GM23338 (cell line): ENCODE measurements at regions not wholly inside any gene's neighbourhood (a gene's known extent, or its start where the extent isn't known, plus 50 kb on each side); places are given as distances from the start of the nearest gene placed in this dataset.

Experiments used
- ATAC-seq: fragments of 200-7000 bp; cut with Tn5 transposase; 3 replicates; pipeline ENCODE4 v1.9.1; 2020
- DNase-seq: peaks from one replicate; pipeline ENCODE4 v3.0.0-alpha.2; 2015; ENCODE audit warnings: low spot score
- H2AFZ ChIP-seq: fragments of 200-600 bp; sonication (generic); 2 replicates; pipeline ENCODE4 v1.8.0; 2016; ENCODE audit warnings: antibody characterized with exemption, mild to moderate bottlenecking, moderate library complexity
- H3F3A ChIP-seq: fragments of 200-600 bp; sonication (generic); replicated peaks from 2 replicates; pipeline ENCODE4 v1.8.0; 2017; ENCODE audit warnings: antibody characterized with exemption, mixed run types, low read depth
- H3K27ac ChIP-seq: fragments of 200-600 bp; sonication (generic); 2 replicates; pipeline ENCODE4 v1.6.1; 2016; ENCODE audit warnings: low read depth
- H3K27me3 ChIP-seq: fragments of 200-600 bp; sonication (generic); 2 replicates; pipeline ENCODE4 v1.8.0; 2016; ENCODE audit warnings: mild to moderate bottlenecking, mixed run types, moderate library complexity; ENCODE audit not compliant: insufficient read depth
- H3K36me3 ChIP-seq: fragments of 200-600 bp; sonication (generic); 2 replicates; pipeline ENCODE4 v1.8.0; 2016; ENCODE audit warnings: mild to moderate bottlenecking; ENCODE audit not compliant: insufficient read depth
- H3K4me1 ChIP-seq: fragments of 200-600 bp; sonication (generic); 2 replicates; pipeline ENCODE4 v1.8.0; 2016; ENCODE audit warnings: mild to moderate bottlenecking, moderate library complexity; ENCODE audit not compliant: insufficient read depth
- H3K4me2 ChIP-seq: fragments of 200-600 bp; sonication (generic); 2 replicates; pipeline ENCODE4 v1.7.1; 2017; ENCODE audit warnings: mixed run types
- H3K4me3 ChIP-seq: fragments of 200-600 bp; sonication (generic); 2 replicates; pipeline ENCODE4 v1.6.1; 2016; ENCODE audit warnings: mixed run types
- H3K79me2 ChIP-seq: fragments of 200-600 bp; sonication (generic); replicated peaks from 2 replicates; pipeline ENCODE4 v1.8.0; 2017; ENCODE audit warnings: mild to moderate bottlenecking; ENCODE audit not compliant: insufficient read depth
- H3K9me2 ChIP-seq: fragments of 200-600 bp; sonication (generic); 2 replicates; pipeline ENCODE4 v1.8.0; 2017; ENCODE audit not compliant: insufficient read depth
- H4K20me1 ChIP-seq: fragments of 200-600 bp; sonication (generic); replicated peaks from 2 replicates; pipeline ENCODE4 v1.8.0; 2017; ENCODE audit warnings: mild to moderate bottlenecking; ENCODE audit not compliant: insufficient read depth
- H3K27ac Mint-ChIP-seq: 2 replicates; pipeline ENCODE4 v1.8.0; 2020; ENCODE audit warnings: inconsistent platforms, mild to moderate bottlenecking, moderate library complexity, mixed read lengths
- H3K27me3 Mint-ChIP-seq: 3 replicates; pipeline ENCODE4 v1.8.0; 2022; ENCODE audit warnings: low read depth, mild to moderate bottlenecking, moderate library complexity, mixed read lengths, inconsistent platforms; ENCODE audit not compliant: insufficient read depth, poor library complexity
- H3K36me3 Mint-ChIP-seq: 3 replicates; pipeline ENCODE4 v1.8.0; 2021; ENCODE audit warnings: low read depth, mild to moderate bottlenecking, inconsistent platforms, moderate library complexity, mixed read lengths
- H3K4me1 Mint-ChIP-seq: 3 replicates; pipeline ENCODE4 v1.8.0; 2020; ENCODE audit warnings: mild to moderate bottlenecking, inconsistent platforms, mixed read lengths
- H3K4me3 Mint-ChIP-seq: 3 replicates; pipeline ENCODE4 v1.8.0; 2021; ENCODE audit warnings: moderate library complexity, mild to moderate bottlenecking, inconsistent platforms, mixed read lengths
- H3K9me3 Mint-ChIP-seq: 3 replicates; pipeline ENCODE4 v1.8.0; 2020; ENCODE audit warnings: moderate library complexity, mild to moderate bottlenecking, inconsistent platforms, mixed read lengths
- CREB1 ChIP-seq: fragments of 250-450 bp; sonication (Bioruptor Pico); IDR thresholded peaks from 2 replicates; pipeline ENCODE4 v1.5.0; 2020; ENCODE audit warnings: low read depth, mild to moderate bottlenecking, moderate library complexity
- ETS1 ChIP-seq: IDR thresholded peaks from 2 replicates; pipeline ENCODE4 v1.6.1; 2016; ENCODE audit warnings: antibody characterized with exemption
- EZH2 ChIP-seq: fragments of 200-600 bp; sonication (generic); IDR thresholded peaks from one replicate; pipeline ENCODE4 v1.8.0; 2017; ENCODE audit warnings: antibody characterized with exemption, mild to moderate bottlenecking, low read depth; ENCODE audit not compliant: unreplicated experiment
- EZH2phosphoT487 ChIP-seq: fragments of 200-600 bp; sonication (generic); IDR thresholded peaks from one replicate; pipeline ENCODE4 v1.8.1; 2018; ENCODE audit warnings: antibody characterized with exemption; ENCODE audit not compliant: unreplicated experiment
- JUNB ChIP-seq: IDR thresholded peaks from one replicate; pipeline ENCODE4 v1.6.1; 2016; ENCODE audit warnings: antibody characterized with exemption; ENCODE audit not compliant: unreplicated experiment
- NANOG ChIP-seq: IDR thresholded peaks from 2 replicates; pipeline ENCODE4 v1.6.1; 2016; ENCODE audit warnings: antibody characterized with exemption, borderline replicate concordance
- POLR2AphosphoS5 ChIP-seq: IDR thresholded peaks from 2 replicates; pipeline ENCODE4 v1.6.1; 2016; ENCODE audit warnings: antibody characterized with exemption, low read depth
- REST ChIP-seq: IDR thresholded peaks from one replicate; pipeline ENCODE4 v1.6.1; 2018; ENCODE audit warnings: antibody characterized with exemption; ENCODE audit not compliant: unreplicated experiment
- STAT1 ChIP-seq: IDR thresholded peaks from one replicate; pipeline ENCODE4 v1.6.1; 2016; ENCODE audit warnings: antibody characterized with exemption; ENCODE audit not compliant: unreplicated experiment
- ZNF114 ChIP-seq: fragments of 250-450 bp; sonication (Bioruptor Pico); IDR thresholded peaks from 2 replicates; pipeline ENCODE4 v1.5.0; 2020; ENCODE audit warnings: mild to moderate bottlenecking, moderate library complexity
- ZNF331 ChIP-seq: fragments of 250-450 bp; sonication (Bioruptor Pico); IDR thresholded peaks from 2 replicates; pipeline ENCODE4 v1.5.0; 2020; ENCODE audit warnings: low read depth, mild to moderate bottlenecking, moderate library complexity
- TF ChIP-seq, protein P1 (sequence below): fragments of 250-450 bp; sonication (Bioruptor Pico); IDR thresholded peaks from 2 replicates; pipeline ENCODE4 v1.5.0; 2020; ENCODE audit warnings: mild to moderate bottlenecking, moderate library complexity
- TF ChIP-seq, protein P2 (sequence below), 2 experiments: fragments of 200-600 bp in 1 of 2; sonication (generic) in 1 of 2; conservative IDR thresholded peaks; 2 replicates each; pipeline versions ENCODE4 v1.5.1 to v1.6.1; 2016 to 2017; ENCODE audit warnings: antibody characterized with exemption in 2 of 2, low read depth in 2 of 2, mild to moderate bottlenecking in 2 of 2, moderate library complexity in 1 of 2

DNA sequence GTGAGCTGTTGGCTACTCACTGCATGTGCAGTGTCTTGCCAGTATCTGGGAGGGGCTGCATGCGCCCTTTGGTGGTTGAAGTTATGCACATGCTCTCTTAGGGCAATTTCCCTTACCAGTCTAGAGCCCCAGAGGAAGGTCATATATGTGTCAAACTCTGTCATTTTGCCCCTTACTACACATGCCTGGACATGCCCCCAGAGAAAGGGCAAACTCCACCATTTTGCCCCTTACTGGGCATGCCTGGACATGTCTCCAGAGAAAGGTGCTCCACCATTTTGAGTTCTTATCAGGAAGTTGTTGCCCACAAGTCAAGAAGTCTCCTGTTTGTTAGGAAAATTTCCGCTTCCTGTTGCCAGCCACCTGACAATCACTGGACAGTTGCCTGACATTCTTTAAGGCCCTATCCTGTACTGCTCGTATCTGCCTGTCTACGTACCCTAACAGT, 56.4 kb upstream of the PLAC8 start:
- Histone ChIP-seq H3F3A (no peaks in the 10 kb centered on the region), H3K36me3 (no peaks in the 10 kb centered on the region), H3K4me2 (no peak overlapping the region), H3K9me2 (0 out of 2 replicates have a peak, but pooled peaks cover 7% of the 10 kb centered on the region), H3K4me3 (no peak overlapping the region), H3K27me3 (no peaks in the 10 kb centered on the region), H4K20me1 (no peaks in the 10 kb centered on the region), H2AFZ (peak overlapping the region; percentile 85; the same call in 1 of the 2 replicates), H3K79me2 (no peaks in the 10 kb centered on the region), H3K4me1 (no peaks in the 10 kb centered on the region), H3K27ac (no peak overlapping the region)
- TF ChIP-seq, protein P1, sequence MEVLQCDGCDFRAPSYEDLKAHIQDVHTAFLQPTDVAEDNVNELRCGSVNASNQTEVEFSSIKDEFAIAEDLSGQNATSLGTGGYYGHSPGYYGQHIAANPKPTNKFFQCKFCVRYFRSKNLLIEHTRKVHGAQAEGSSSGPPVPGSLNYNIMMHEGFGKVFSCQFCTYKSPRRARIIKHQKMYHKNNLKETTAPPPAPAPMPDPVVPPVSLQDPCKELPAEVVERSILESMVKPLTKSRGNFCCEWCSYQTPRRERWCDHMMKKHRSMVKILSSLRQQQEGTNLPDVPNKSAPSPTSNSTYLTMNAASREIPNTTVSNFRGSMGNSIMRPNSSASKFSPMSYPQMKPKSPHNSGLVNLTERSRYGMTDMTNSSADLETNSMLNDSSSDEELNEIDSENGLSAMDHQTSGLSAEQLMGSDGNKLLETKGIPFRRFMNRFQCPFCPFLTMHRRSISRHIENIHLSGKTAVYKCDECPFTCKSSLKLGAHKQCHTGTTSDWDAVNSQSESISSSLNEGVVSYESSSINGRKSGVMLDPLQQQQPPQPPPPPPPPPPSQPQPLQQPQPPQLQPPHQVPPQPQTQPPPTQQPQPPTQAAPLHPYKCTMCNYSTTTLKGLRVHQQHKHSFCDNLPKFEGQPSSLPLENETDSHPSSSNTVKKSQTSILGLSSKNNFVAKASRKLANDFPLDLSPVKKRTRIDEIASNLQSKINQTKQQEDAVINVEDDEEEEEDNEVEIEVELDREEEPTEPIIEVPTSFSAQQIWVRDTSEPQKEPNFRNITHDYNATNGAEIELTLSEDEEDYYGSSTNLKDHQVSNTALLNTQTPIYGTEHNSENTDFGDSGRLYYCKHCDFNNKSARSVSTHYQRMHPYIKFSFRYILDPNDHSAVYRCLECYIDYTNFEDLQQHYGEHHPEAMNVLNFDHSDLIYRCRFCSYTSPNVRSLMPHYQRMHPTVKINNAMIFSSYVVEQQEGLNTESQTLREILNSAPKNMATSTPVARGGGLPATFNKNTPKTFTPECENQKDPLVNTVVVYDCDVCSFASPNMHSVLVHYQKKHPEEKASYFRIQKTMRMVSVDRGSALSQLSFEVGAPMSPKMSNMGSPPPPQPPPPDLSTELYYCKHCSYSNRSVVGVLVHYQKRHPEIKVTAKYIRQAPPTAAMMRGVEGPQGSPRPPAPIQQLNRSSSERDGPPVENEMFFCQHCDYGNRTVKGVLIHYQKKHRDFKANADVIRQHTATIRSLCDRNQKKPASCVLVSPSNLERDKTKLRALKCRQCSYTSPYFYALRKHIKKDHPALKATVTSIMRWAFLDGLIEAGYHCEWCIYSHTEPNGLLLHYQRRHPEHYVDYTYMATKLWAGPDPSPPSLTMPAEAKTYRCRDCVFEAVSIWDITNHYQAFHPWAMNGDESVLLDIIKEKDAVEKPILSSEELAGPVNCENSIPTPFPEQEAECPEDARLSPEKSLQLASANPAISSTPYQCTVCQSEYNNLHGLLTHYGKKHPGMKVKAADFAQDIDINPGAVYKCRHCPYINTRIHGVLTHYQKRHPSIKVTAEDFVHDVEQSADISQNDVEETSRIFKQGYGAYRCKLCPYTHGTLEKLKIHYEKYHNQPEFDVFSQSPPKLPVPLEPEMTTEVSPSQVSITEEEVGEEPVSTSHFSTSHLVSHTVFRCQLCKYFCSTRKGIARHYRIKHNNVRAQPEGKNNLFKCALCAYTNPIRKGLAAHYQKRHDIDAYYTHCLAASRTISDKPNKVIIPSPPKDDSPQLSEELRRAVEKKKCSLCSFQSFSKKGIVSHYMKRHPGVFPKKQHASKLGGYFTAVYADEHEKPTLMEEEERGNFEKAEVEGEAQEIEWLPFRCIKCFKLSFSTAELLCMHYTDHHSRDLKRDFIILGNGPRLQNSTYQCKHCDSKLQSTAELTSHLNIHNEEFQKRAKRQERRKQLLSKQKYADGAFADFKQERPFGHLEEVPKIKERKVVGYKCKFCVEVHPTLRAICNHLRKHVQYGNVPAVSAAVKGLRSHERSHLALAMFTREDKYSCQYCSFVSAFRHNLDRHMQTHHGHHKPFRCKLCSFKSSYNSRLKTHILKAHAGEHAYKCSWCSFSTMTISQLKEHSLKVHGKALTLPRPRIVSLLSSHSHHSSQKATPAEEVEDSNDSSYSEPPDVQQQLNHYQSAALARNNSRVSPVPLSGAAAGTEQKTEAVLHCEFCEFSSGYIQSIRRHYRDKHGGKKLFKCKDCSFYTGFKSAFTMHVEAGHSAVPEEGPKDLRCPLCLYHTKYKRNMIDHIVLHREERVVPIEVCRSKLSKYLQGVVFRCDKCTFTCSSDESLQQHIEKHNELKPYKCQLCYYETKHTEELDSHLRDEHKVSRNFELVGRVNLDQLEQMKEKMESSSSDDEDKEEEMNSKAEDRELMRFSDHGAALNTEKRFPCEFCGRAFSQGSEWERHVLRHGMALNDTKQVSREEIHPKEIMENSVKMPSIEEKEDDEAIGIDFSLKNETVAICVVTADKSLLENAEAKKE (CRISPR knock-in tag), result no peak
- TF ChIP-seq CREB1 (no peak), STAT1 (no peak), EZH2 (no peak), POLR2AphosphoS5 (no peak), JUNB (no peak), NANOG (no peak), ZNF114 (CRISPR knock-in tag) (no peak), ZNF331 (CRISPR knock-in tag) (no peak), ETS1 (no peak), EZH2phosphoT487 (no peak), REST (no peak)
- TF ChIP-seq, protein P2, sequence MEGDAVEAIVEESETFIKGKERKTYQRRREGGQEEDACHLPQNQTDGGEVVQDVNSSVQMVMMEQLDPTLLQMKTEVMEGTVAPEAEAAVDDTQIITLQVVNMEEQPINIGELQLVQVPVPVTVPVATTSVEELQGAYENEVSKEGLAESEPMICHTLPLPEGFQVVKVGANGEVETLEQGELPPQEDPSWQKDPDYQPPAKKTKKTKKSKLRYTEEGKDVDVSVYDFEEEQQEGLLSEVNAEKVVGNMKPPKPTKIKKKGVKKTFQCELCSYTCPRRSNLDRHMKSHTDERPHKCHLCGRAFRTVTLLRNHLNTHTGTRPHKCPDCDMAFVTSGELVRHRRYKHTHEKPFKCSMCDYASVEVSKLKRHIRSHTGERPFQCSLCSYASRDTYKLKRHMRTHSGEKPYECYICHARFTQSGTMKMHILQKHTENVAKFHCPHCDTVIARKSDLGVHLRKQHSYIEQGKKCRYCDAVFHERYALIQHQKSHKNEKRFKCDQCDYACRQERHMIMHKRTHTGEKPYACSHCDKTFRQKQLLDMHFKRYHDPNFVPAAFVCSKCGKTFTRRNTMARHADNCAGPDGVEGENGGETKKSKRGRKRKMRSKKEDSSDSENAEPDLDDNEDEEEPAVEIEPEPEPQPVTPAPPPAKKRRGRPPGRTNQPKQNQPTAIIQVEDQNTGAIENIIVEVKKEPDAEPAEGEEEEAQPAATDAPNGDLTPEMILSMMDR (conservative IDR thresholded peaks at IDR 0.05; ENCODE audit: low read depth in 2 of 2), result no peak
- Mint-ChIP-seq H3K4me1 (no peaks in the 10 kb centered on the region), H3K27ac (peak overlapping the region; percentile 80; the same call in 1 of the 2 replicates), H3K36me3 (peaks cover 14% of the 10 kb centered on the region; the same call in 1 of the 3 replicates), H3K4me3 (no peak overlapping the region), H3K27me3 (no peaks in the 10 kb centered on the region), H3K9me3 (peaks cover 27% of the 10 kb centered on the region)
- ATAC-seq (no peak), DNase-seq (no peak)
